ENCODE measurements at regions not wholly inside any gene's neighbourhood (a gene's known extent, or its start where the extent isn't known, plus 50 kb on each side); places are given as distances from the start of the nearest gene placed in this dataset.

GRCh38 chr4:20376070-20376469, 124.4 kb downstream of the SLIT2 start:
- no peak for TF ChIP-seq CTCF (IDR thresholded peaks at IDR 0.05; ENCODE audit: extremely low read depth, insufficient read depth, missing control alignments)
- in situ Hi-C loops (cut with MboI; ENCODE audit: low pct_unique_long_range_greater_than_20kb, low sequenced_read_pairs, unreplicated experiment): no loop called here
- no peak for DNase-seq (ENCODE audit: low spot score)

- DNase-seq (ENCODE audit: low spot score): no peak
- in situ Hi-C loops (cut with MboI; ENCODE audit: low pct_unique_long_range_greater_than_20kb, low sequenced_read_pairs, unreplicated experiment): no loop called here
- TF ChIP-seq CTCF (IDR thresholded peaks at IDR 0.05; ENCODE audit: extremely low read depth, insufficient read depth, missing control alignments): no peak
These were observed 126.5 kb downstream of the SLIT2 start for GRCh38 chr4:20378181-20378580.

- in situ Hi-C loops (cut with MboI; ENCODE audit: low pct_unique_long_range_greater_than_20kb, low sequenced_read_pairs, unreplicated experiment): no loop called here
- no peak for DNase-seq (ENCODE audit: low spot score)
- TF ChIP-seq CTCF (IDR thresholded peaks at IDR 0.05; ENCODE audit: extremely low read depth, insufficient read depth, missing control alignments): no peak
These were observed 129.3 kb downstream of the SLIT2 start for GRCh38 chr4:20381005-20381404.

GRCh38 chr4:20383283-20383682, 131.6 kb downstream of the SLIT2 start:
- in situ Hi-C loops (cut with MboI; ENCODE audit: low pct_unique_long_range_greater_than_20kb, low sequenced_read_pairs, unreplicated experiment): no loop called here
- DNase-seq (ENCODE audit: low spot score): no peak
- no peak for TF ChIP-seq CTCF (IDR thresholded peaks at IDR 0.05; ENCODE audit: extremely low read depth, insufficient read depth, missing control alignments)

GRCh38 chr4:20383969-20384368, 132.3 kb downstream of the SLIT2 start:
- in situ Hi-C loops (cut with MboI; ENCODE audit: low pct_unique_long_range_greater_than_20kb, low sequenced_read_pairs, unreplicated experiment): no loop called here
- DNase-seq (ENCODE audit: low spot score): no peak

GRCh38 chr4:20384456-20384855, 132.8 kb downstream of the SLIT2 start:
- DNase-seq (ENCODE audit: low spot score): no peak
- in situ Hi-C loops (cut with MboI; ENCODE audit: low pct_unique_long_range_greater_than_20kb, low sequenced_read_pairs, unreplicated experiment): no loop called here
- no peak for TF ChIP-seq CTCF (IDR thresholded peaks at IDR 0.05; ENCODE audit: extremely low read depth, insufficient read depth, missing control alignments)

More at GRCh38 chr4:20383969-20384368, 132.3 kb downstream of the SLIT2 start:
- TF ChIP-seq CTCF (IDR thresholded peaks at IDR 0.05; ENCODE audit: extremely low read depth, insufficient read depth, missing control alignments): no peak

All from GM13977 (cell line).